ENCODE measurements at regions not wholly inside any gene's neighbourhood (a gene's known extent, or its start where the extent isn't known, plus 50 kb on each side); places are given as distances from the start of the nearest gene placed in this dataset.

GRCh38 chr9:82519332-82519731 is 530.8 kb downstream of the SPATA31D1 start:
- no peak overlapping the region for H3K27ac ChIP-seq (ENCODE audit: low read depth, low read length)
- no peaks in the 10 kb centered on the region for H3K36me3 ChIP-seq (ENCODE audit: control insufficient read depth, low read length)

DNA sequence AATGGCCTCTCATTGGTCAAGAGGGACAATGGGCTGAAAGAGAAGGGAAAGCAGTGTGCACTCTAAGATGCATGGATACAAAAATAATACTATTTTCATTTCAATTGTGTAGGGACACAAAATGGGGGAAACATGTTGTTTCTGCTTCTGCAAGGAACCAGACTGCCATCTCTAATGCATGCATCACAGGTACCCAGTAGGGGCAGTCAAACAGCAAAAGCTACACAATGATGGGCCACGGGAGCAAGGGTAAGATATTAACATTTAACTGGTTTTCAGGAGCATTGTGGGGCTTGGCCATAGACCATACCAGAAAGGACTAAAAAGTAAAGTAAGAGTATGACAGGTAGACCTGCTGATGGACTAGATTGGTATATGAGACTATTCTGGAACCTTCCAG is 535.8 kb downstream of the SPATA31D1 start:
- no peaks in the 10 kb centered on the region for H3K27me3 ChIP-seq (ENCODE audit: control insufficient read depth, low read length)
- H3K27ac ChIP-seq (ENCODE audit: low read depth, low read length): no peak overlapping the region
- H3K4me2 ChIP-seq (ENCODE audit: low read length): no peak overlapping the region
- H3K4me3 ChIP-seq (ENCODE audit: low read length): no peak overlapping the region
- TF ChIP-seq CTCF (IDR thresholded peaks at IDR 0.05; ENCODE audit: low read depth, low read length, poor library complexity, severe bottlenecking): no peak
- TF ChIP-seq EZH2phosphoT487 (IDR thresholded peaks at IDR 0.05; ENCODE audit: borderline replicate concordance, low read length): no peak
- H3K9me3 ChIP-seq (ENCODE audit: control insufficient read depth, insufficient read depth, low read length): no peaks in the 10 kb centered on the region
- no peaks in the 10 kb centered on the region for H3K36me3 ChIP-seq (ENCODE audit: control insufficient read depth, low read length)
- no peaks in the 10 kb centered on the region for H3K4me1 ChIP-seq (ENCODE audit: control insufficient read depth, low read length)
- no peaks in the 10 kb centered on the region for H3K79me2 ChIP-seq (ENCODE audit: control insufficient read depth, low read length)
- H3K9me2 ChIP-seq (replicated peaks; ENCODE audit: control insufficient read depth, low read length): no peaks in the 10 kb centered on the region
- H4K20me1 ChIP-seq (ENCODE audit: control insufficient read depth, insufficient read depth, low read depth, low read length): no peaks in the 10 kb centered on the region
- H3F3A ChIP-seq (ENCODE audit: control insufficient read depth, insufficient read depth): no peaks in the 10 kb centered on the region

More at GRCh38 chr9:82519332-82519731, 530.8 kb downstream of the SPATA31D1 start:
- H3K27me3 ChIP-seq (ENCODE audit: control insufficient read depth, low read length): no peaks in the 10 kb centered on the region
- H3K4me1 ChIP-seq (ENCODE audit: control insufficient read depth, low read length): no peaks in the 10 kb centered on the region
- H3K9me3 ChIP-seq (ENCODE audit: control insufficient read depth, insufficient read depth, low read length): no peaks in the 10 kb centered on the region
- no peaks in the 10 kb centered on the region for H3K9me2 ChIP-seq (replicated peaks; ENCODE audit: control insufficient read depth, low read length)
- no peak for TF ChIP-seq CTCF (IDR thresholded peaks at IDR 0.05; ENCODE audit: low read depth, low read length, poor library complexity, severe bottlenecking)
- no peak for TF ChIP-seq EZH2phosphoT487 (IDR thresholded peaks at IDR 0.05; ENCODE audit: borderline replicate concordance, low read length)
- no peaks in the 10 kb centered on the region for H4K20me1 ChIP-seq (ENCODE audit: control insufficient read depth, insufficient read depth, low read depth, low read length)
- no peak overlapping the region for H3K4me2 ChIP-seq (ENCODE audit: low read length)
- no peak overlapping the region for H3K4me3 ChIP-seq (ENCODE audit: low read length)
- no peaks in the 10 kb centered on the region for H3K79me2 ChIP-seq (ENCODE audit: control insufficient read depth, low read length)
- no peaks in the 10 kb centered on the region for H3F3A ChIP-seq (ENCODE audit: control insufficient read depth, insufficient read depth)

- no peaks in the 10 kb centered on the region for H3K79me2 ChIP-seq (ENCODE audit: control insufficient read depth, low read length)
- H3K4me3 ChIP-seq (ENCODE audit: low read length): no peak overlapping the region
- no peaks in the 10 kb centered on the region for H3K9me2 ChIP-seq (replicated peaks; ENCODE audit: control insufficient read depth, low read length)
- no peaks in the 10 kb centered on the region for H3F3A ChIP-seq (ENCODE audit: control insufficient read depth, insufficient read depth)
- no peak overlapping the region for H3K27ac ChIP-seq (ENCODE audit: low read depth, low read length)
- no peaks in the 10 kb centered on the region for H3K9me3 ChIP-seq (ENCODE audit: control insufficient read depth, insufficient read depth, low read length)
- no peaks in the 10 kb centered on the region for H4K20me1 ChIP-seq (ENCODE audit: control insufficient read depth, insufficient read depth, low read depth, low read length)
- H3K36me3 ChIP-seq (ENCODE audit: control insufficient read depth, low read length): no peaks in the 10 kb centered on the region
- no peak overlapping the region for H3K4me2 ChIP-seq (ENCODE audit: low read length)
- TF ChIP-seq CTCF (IDR thresholded peaks at IDR 0.05; ENCODE audit: low read depth, low read length, poor library complexity, severe bottlenecking): no peak
- no peaks in the 10 kb centered on the region for H3K4me1 ChIP-seq (ENCODE audit: control insufficient read depth, low read length)
- H3K27me3 ChIP-seq (ENCODE audit: control insufficient read depth, low read length): no peaks in the 10 kb centered on the region
Observed at GRCh38 chr9:82526577-82526976, 536.4 kb downstream of the RASEF start.

DNA sequence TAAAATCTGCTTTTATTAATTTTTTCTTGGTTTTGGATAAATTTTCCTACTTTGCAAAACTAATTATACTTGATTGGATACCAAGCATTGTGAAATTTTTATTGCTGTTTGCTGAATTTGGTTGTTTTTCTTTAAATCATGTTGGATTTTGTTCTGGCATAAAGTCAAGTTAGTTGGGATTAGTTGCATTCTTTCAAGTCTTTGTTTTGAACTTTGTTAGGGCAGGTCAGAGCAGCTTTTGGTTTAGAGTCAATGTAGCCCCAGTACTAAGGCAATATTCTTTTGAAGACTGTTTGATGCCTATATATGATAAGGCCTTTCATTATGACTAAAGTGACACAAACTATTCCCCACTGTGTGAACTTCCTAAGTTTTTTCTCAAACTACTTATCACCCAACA is 531.1 kb downstream of the RASEF start:
- H3K9me3 ChIP-seq (ENCODE audit: control insufficient read depth, insufficient read depth, low read length): no peaks in the 10 kb centered on the region
- TF ChIP-seq CTCF (IDR thresholded peaks at IDR 0.05; ENCODE audit: low read depth, low read length, poor library complexity, severe bottlenecking) (no peak), EZH2phosphoT487 (IDR thresholded peaks at IDR 0.05; ENCODE audit: borderline replicate concordance, low read length) (no peak)
- no peak overlapping the region for H3K27ac ChIP-seq (ENCODE audit: low read depth, low read length)
- H3K4me3 ChIP-seq (ENCODE audit: low read length): no peak overlapping the region
- H3K4me1 ChIP-seq (ENCODE audit: control insufficient read depth, low read length): no peaks in the 10 kb centered on the region
- no peak overlapping the region for H3K4me2 ChIP-seq (ENCODE audit: low read length)
- no peaks in the 10 kb centered on the region for H4K20me1 ChIP-seq (ENCODE audit: control insufficient read depth, insufficient read depth, low read depth, low read length)
- H3K27me3 ChIP-seq (ENCODE audit: control insufficient read depth, low read length): no peaks in the 10 kb centered on the region
- H3K9me2 ChIP-seq (replicated peaks; ENCODE audit: control insufficient read depth, low read length): no peaks in the 10 kb centered on the region
- H3F3A ChIP-seq (ENCODE audit: control insufficient read depth, insufficient read depth): no peaks in the 10 kb centered on the region
- no peaks in the 10 kb centered on the region for H3K36me3 ChIP-seq (ENCODE audit: control insufficient read depth, low read length)
- no peaks in the 10 kb centered on the region for H3K79me2 ChIP-seq (ENCODE audit: control insufficient read depth, low read length)

All from DOHH2 (cell line).